ENCODE measurements at regions not wholly inside any gene's neighbourhood (a gene's known extent, or its start where the extent isn't known, plus 50 kb on each side); places are given as distances from the start of the nearest gene placed in this dataset.
"Not testable (repeated sequence)": the region's sequence is repeated elsewhere in the genome, so short reads cannot be mapped to it uniquely, and the experiment has no call there.

DNA sequence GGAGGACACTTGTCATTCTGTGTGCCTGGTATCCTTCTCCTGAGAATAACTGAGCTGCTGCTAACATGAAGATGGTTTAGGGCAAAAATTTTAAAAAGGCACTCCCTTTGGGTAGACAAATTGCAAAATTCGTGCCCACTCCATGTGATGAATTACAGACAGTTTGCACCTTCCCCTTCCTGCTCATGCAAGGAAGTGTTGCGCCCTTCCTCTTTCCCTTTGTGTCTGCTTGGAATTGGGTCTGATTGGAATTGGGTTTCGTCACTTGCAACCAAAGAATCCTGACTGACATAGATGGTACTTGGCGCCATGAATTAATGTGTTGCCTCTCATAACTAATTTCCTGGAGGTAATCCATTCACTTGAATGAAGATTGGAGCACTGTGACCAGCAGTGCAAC is 62.3 kb upstream of the SHLD1 start:
- H3K36me3 ChIP-seq, result no peaks in the 10 kb centered on the region
- peak overlapping the region in 8 of 10 donors; percentile 15 to 86 (median 61) for H3K27ac ChIP-seq
- H3K9me3 ChIP-seq, result no peaks in the 10 kb centered on the region
- ATAC-seq, result peak in 1 of 8 donors; percentile 14
- WGBS, 2 donors, result 75 to 82% methylated on average over 4 of the region's 4 CpGs
- no peaks in the 10 kb centered on the region for H3K27me3 ChIP-seq
- intact Hi-C loops (cut with DNase I), result no loop called here
- no peak for DNase-seq
- H3K4me1 ChIP-seq, result peaks cover 0 to 27% (median 14%) of the 10 kb centered on the region in 9 donors
- no peak for TF ChIP-seq CTCF (IDR thresholded peaks at IDR 0.05)
- H3K4me3 ChIP-seq, result no peak overlapping the region

DNA sequence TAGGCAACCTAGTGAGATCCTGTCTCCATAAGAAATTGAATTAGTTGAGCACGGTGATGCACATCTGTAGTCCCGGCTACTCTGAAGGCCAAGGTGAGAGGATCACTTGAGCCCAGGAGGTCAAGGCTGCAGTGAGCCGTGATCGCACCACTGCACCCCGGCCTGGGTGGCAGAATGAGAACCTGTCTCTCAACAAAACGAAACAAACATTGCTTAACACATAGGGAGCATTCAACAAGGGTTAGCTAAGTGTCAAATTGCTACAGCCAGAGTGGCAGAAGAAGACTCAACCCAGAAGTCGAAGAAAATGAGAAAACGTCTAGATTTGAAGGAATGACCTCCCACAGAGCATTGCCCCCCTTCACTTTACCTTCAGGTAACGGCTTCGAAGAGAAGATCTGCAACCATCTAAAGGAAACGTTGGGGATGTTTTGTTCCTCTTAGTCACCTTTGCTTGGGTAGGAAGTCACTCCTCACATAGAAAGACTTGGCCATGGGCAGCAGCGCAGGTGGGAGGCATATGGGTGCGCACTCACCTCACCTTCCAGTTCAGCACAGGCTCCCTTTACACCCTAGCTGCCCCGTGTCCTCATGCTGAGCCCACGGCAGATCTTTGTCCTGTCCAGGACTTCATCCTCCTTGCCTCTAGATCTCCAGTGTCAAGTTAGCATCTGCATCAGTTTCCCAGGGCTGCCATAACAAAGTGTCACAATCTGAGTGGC is 63.7 kb upstream of the SHLD1 start:
- 90 to 92% methylated on average over 15 of the region's 15 CpGs for WGBS, 2 donors
- H3K9me3 ChIP-seq, result no peaks in the 10 kb centered on the region
- intact Hi-C loops (cut with DNase I), result no loop called here
- H3K4me1 ChIP-seq, result peaks cover 0 to 27% (median 14%) of the 10 kb centered on the region in 9 donors
- no peaks in the 10 kb centered on the region for H3K27me3 ChIP-seq
- no peak overlapping the region for H3K4me3 ChIP-seq
- ATAC-seq, result no peak
- H3K36me3 ChIP-seq, result no peaks in the 10 kb centered on the region
- no peak for DNase-seq
- peak overlapping the region in 1 of 10 donors; percentile 5 for H3K27ac ChIP-seq
- no peak for TF ChIP-seq CTCF (IDR thresholded peaks at IDR 0.05)

- ATAC-seq; H3K36me3 ChIP-seq; H3K27ac ChIP-seq; H3K9me3 ChIP-seq; intact Hi-C loops (cut with DNase I); H3K4me1 ChIP-seq; H3K27me3 ChIP-seq; DNase-seq; H3K4me3 ChIP-seq: not testable (repeated sequence)
- 34 to 43% methylated on average over 1 to 2 of the region's 2 CpGs for WGBS, 2 donors
Observed at GRCh38 chr20:5682556-5682955, 67.6 kb upstream of the SHLD1 start.

DNA sequence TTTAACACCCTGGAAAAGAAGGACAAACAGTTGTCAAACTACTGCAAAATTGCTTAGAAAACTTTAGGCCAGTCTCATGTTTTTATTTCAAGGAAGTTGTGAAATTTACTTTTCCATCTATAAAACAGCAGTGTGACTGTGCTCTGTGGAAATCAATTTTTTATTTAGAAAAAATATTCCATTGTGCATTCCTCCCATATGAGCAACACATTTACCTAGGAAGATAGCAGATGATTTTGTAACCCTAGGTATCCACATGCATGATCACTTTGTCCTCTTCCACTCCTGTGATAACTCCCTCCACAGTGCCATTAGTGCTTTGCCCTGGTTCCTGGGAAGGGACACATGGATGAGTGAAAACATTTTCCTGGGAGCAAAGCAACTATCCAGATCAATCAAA is 69.4 kb upstream of the GPCPD1 start:
- intact Hi-C loops (cut with DNase I), result no loop called here
- peaks cover 0 to 13% (median 0%) of the 10 kb centered on the region in 9 donors for H3K4me1 ChIP-seq
- no peaks in the 10 kb centered on the region for H3K9me3 ChIP-seq
- no peak overlapping the region for H3K4me3 ChIP-seq
- ATAC-seq (no peak), DNase-seq (no peak)
- no peaks in the 10 kb centered on the region for H3K27me3 ChIP-seq
- TF ChIP-seq CTCF (IDR thresholded peaks at IDR 0.05), result no peak
- H3K27ac ChIP-seq, result no peak overlapping the region
- H3K36me3 ChIP-seq, result no peaks in the 10 kb centered on the region

GRCh38 chr20:5678777-5679176 is 68.0 kb upstream of the GPCPD1 start:
- intact Hi-C loops (cut with DNase I), result no loop called here
- ATAC-seq (no peak), DNase-seq (no peak)
- no peaks in the 10 kb centered on the region for H3K36me3 ChIP-seq
- no peaks in the 10 kb centered on the region for H3K27me3 ChIP-seq
- no peak overlapping the region for H3K27ac ChIP-seq
- TF ChIP-seq CTCF (IDR thresholded peaks at IDR 0.05), result no peak
- no peak overlapping the region for H3K4me3 ChIP-seq
- 89 to 92% methylated on average over 2 of the region's 2 CpGs for WGBS, 2 donors
- no peaks in the 10 kb centered on the region for H3K9me3 ChIP-seq
- peaks cover 0 to 27% (median 0%) of the 10 kb centered on the region in 9 donors for H3K4me1 ChIP-seq

DNA sequence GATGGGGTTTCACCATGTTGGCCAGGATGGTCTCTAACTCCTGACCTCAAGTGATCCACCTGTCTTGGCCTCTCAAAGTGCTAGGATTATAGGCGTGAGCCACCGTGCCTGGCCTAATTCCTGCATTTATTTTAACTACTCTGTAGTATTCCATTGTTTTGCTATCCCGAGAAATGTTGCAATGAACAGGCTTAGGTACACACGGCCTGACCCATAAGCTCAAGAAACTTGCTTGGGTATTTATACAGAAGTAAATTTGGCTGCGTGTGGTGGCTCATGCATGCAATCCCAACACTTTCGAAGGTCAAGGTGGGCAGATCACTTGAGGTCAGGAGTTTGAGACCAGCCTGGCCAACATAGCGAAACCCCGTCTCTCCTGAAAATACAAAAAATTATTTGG is 67.1 kb upstream of the GPCPD1 start:
- H3K4me3 ChIP-seq; H3K27ac ChIP-seq; DNase-seq; H3K9me3 ChIP-seq; H3K36me3 ChIP-seq; ATAC-seq; H3K27me3 ChIP-seq; intact Hi-C loops (cut with DNase I): not testable (repeated sequence)
- peaks cover 0 to 27% (median 0%) of the 10 kb centered on the region in 9 donors for H3K4me1 ChIP-seq
- WGBS, 2 donors, result 92 to 95% methylated on average over 8 of the region's 8 CpGs

All from heart right ventricle (tissue), 16 donors.